GM21529 (cell line): ENCODE measurements at regions not wholly inside any gene's neighbourhood (a gene's known extent, or its start where the extent isn't known, plus 50 kb on each side); places are given as distances from the start of the nearest gene placed in this dataset.
"Not testable (repeated sequence)": the region's sequence is repeated elsewhere in the genome, so short reads cannot be mapped to it uniquely, and the experiment has no call there.

ENCODE experiments used
- ATAC-seq: cut with Tn5 transposase; IDR thresholded peaks from one replicate; pipeline ENCODE4 v1.9.1; 2021; ENCODE audit not compliant: unreplicated experiment

GRCh38 chr2:21761361-21761760 lies 637.6 kb downstream of the TDRD15 start:
- no peak for ATAC-seq

- no peak for ATAC-seq
Observed at GRCh38 chr2:21763501-21763900, 639.7 kb downstream of the TDRD15 start.

- ATAC-seq: no peak
Observed at GRCh38 chr2:21770787-21771186, 647.0 kb downstream of the TDRD15 start.

GRCh38 chr2:21772624-21773023 lies 648.9 kb downstream of the TDRD15 start:
- no peak for ATAC-seq

GRCh38 chr2:21773168-21773567 lies 649.4 kb downstream of the TDRD15 start:
- ATAC-seq: no peak

- no peak for ATAC-seq
Observed at GRCh38 chr2:21774691-21775368, 651.1 kb downstream of the TDRD15 start.

GRCh38 chr2:21779786-21780185 lies 656.0 kb downstream of the TDRD15 start:
- no peak for ATAC-seq

GRCh38 chr2:21781962-21782361 lies 658.2 kb downstream of the TDRD15 start:
- no peak for ATAC-seq

- no peak for ATAC-seq
Observed at GRCh38 chr2:21782866-21783265, 659.1 kb downstream of the TDRD15 start.

- ATAC-seq: no peak
Observed at GRCh38 chr2:21787941-21788340, 664.2 kb downstream of the TDRD15 start.

GRCh38 chr2:21790311-21790710 lies 666.5 kb downstream of the TDRD15 start:
- not testable (repeated sequence) for ATAC-seq

- ATAC-seq: no peak
Observed at GRCh38 chr2:21792571-21792970, 668.8 kb downstream of the TDRD15 start.

GRCh38 chr2:21793461-21793860 lies 669.7 kb downstream of the TDRD15 start:
- ATAC-seq: no peak

- ATAC-seq: no peak
Observed at GRCh38 chr2:21794611-21795010, 670.8 kb downstream of the TDRD15 start.

GRCh38 chr2:21800356-21800755 lies 676.6 kb downstream of the TDRD15 start:
- ATAC-seq: no peak

GRCh38 chr2:21803550-21803949 lies 679.8 kb downstream of the TDRD15 start:
- no peak for ATAC-seq

GRCh38 chr2:21804151-21804550 lies 680.4 kb downstream of the TDRD15 start:
- ATAC-seq: no peak

- no peak for ATAC-seq
Observed at GRCh38 chr2:21811541-21811940, 687.8 kb downstream of the TDRD15 start.

GRCh38 chr2:21812766-21813165 lies 689.0 kb downstream of the TDRD15 start:
- no peak for ATAC-seq

- no peak for ATAC-seq
Observed at GRCh38 chr2:21814588-21815149, 690.9 kb downstream of the TDRD15 start.

GRCh38 chr2:21818212-21818795 lies 694.5 kb downstream of the TDRD15 start:
- ATAC-seq: no peak

- no peak for ATAC-seq
Observed at GRCh38 chr2:21819454-21819853, 695.7 kb downstream of the TDRD15 start.

- no peak for ATAC-seq
Observed at GRCh38 chr2:21820271-21820670, 696.5 kb downstream of the TDRD15 start.
